Upper lobe of left lung (tissue), 6 donors: ENCODE measurements at regions not wholly inside any gene's neighbourhood (a gene's known extent, or its start where the extent isn't known, plus 50 kb on each side); places are given as distances from the start of the nearest gene placed in this dataset.

Experiments
- ATAC-seq, 2 donors: fragments of 200-7000 bp; cut with Tn5 transposase; one replicate each; pipeline ENCODE4 v1.9.1; 2022; ENCODE audit warnings: mild to moderate bottlenecking in 2 of 2, moderate library complexity in 2 of 2; ENCODE audit not compliant: low FRiP score in 2 of 2
- DNase-seq, 2 donors: peaks; one replicate each; pipeline ENCODE4 v3.0.0-alpha.2; 2019 to 2020
- H3K27ac ChIP-seq, 4 donors: fragments of 200-600 bp; sonication (generic); one replicate each; pipeline ENCODE4 v1.5.1; 2016 to 2019
- H3K27me3 ChIP-seq, 4 donors: fragments of 200-600 bp; sonication (generic); one replicate each; pipeline ENCODE4 v1.5.1; 2017 to 2019
- H3K36me3 ChIP-seq, 4 donors: fragments of 200-600 bp; sonication (generic); one replicate each; pipeline ENCODE4 v1.5.1; 2016 to 2019
- H3K4me1 ChIP-seq, 4 donors: fragments of 200-600 bp; sonication (generic); one replicate each; pipeline ENCODE4 v1.5.1; 2018 to 2019
- H3K4me3 ChIP-seq, 4 donors: fragments of 200-600 bp; sonication (generic); one replicate each; pipeline ENCODE4 v1.5.1; 2017 to 2019; ENCODE audit warnings: mild to moderate bottlenecking in 2 of 4, moderate library complexity in 1 of 4
- H3K9me3 ChIP-seq, 4 donors: fragments of 200-600 bp; sonication (generic); one replicate each; pipeline ENCODE4 v1.5.1; 2018 to 2019
- CTCF ChIP-seq, 6 experiments: fragments of 450-650 bp in 4 of 6; fragments of 200-600 bp in 2 of 6; sonication (generic) in 2 of 6; IDR thresholded peaks; one replicate each; pipeline ENCODE4 v1.5.1; 2016 to 2019; ENCODE audit warnings: antibody characterized with exemption in 6 of 6
- EP300 ChIP-seq, 4 donors: sonication (generic); formaldehyde crosslinking; IDR thresholded peaks; one replicate each; pipeline ENCODE4 v1.5.1; 2017; ENCODE audit warnings: antibody characterized with exemption in 4 of 4, control low read depth in 2 of 4
- POLR2A ChIP-seq, 4 donors: fragments of 450-650 bp; IDR thresholded peaks; one replicate each; pipeline ENCODE4 v1.5.1; 2016 to 2017; ENCODE audit warnings: antibody characterized with exemption in 4 of 4, mild to moderate bottlenecking in 2 of 4
- POLR2AphosphoS5 ChIP-seq, 2 donors: sonication (generic); formaldehyde crosslinking; IDR thresholded peaks; one replicate each; pipeline ENCODE4 v1.5.1; 2017; ENCODE audit warnings: antibody characterized with exemption in 2 of 2
- WGBS, 2 donors: methylation state at CpG; one replicate each; pipeline ENCODE4 v1.1.5; 2017 to 2018; 5-methylcytosine and 5-hydroxymethylcytosine counted together
- donor health status: DM: no; HTN: no; CAD: no; lungs with moderate emphysema.
- donor health status: DM: no; HTN: yes; CAD: no; lungs with severe emphysema.

GRCh38 chr15:81612631-81613030 lies 238.6 kb upstream of the TMC3 start:
- ATAC-seq (no peak), DNase-seq (no peak)
- no peak overlapping the region for H3K27ac ChIP-seq
- no peaks in the 10 kb centered on the region for H3K9me3 ChIP-seq
- 75 to 77% methylated on average over 2 of the region's 2 CpGs for WGBS, 2 donors
- H3K4me3 ChIP-seq, result no peak overlapping the region
- TF ChIP-seq POLR2A (IDR thresholded peaks at IDR 0.05), result no peak
- no peak for TF ChIP-seq EP300 (IDR thresholded peaks at IDR 0.05)
- TF ChIP-seq POLR2AphosphoS5 (IDR thresholded peaks at IDR 0.05), result no peak
- TF ChIP-seq CTCF (IDR thresholded peaks at IDR 0.05), result no peak
- H3K27me3 ChIP-seq, result no peaks in the 10 kb centered on the region
- H3K36me3 ChIP-seq, result no peaks in the 10 kb centered on the region
- no peaks in the 10 kb centered on the region for H3K4me1 ChIP-seq

DNA sequence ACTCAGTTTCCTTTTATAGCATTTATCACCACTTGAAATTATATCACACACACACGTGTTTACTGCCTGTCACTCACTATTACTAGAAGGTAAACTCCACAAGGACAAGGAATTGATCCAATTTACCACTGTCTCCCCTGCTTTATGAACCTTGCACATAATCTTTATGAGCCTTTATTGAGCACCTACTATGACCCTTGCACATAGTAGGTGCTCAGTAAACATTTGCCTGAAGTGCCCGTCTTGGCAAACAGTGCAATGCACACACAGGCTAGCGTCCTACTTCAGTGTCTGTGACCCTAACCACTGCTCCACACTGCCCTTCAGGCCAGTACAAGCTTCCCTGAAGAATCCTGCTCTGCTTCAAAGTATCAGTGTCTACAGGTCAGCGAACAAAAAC lies 237.7 kb upstream of the TMC3 start:
- DNase-seq (no peak), ATAC-seq (no peak)
- H3K27me3 ChIP-seq, result no peaks in the 10 kb centered on the region
- no peaks in the 10 kb centered on the region for H3K4me1 ChIP-seq
- H3K4me3 ChIP-seq, result no peak overlapping the region
- 68 to 82% methylated on average over 4 of the region's 4 CpGs for WGBS, 2 donors
- H3K27ac ChIP-seq, result no peak overlapping the region
- no peak for TF ChIP-seq POLR2AphosphoS5 (IDR thresholded peaks at IDR 0.05)
- TF ChIP-seq CTCF (IDR thresholded peaks at IDR 0.05), result no peak
- no peak for TF ChIP-seq EP300 (IDR thresholded peaks at IDR 0.05)
- no peak for TF ChIP-seq POLR2A (IDR thresholded peaks at IDR 0.05)
- no peaks in the 10 kb centered on the region for H3K9me3 ChIP-seq
- no peaks in the 10 kb centered on the region for H3K36me3 ChIP-seq

DNA sequence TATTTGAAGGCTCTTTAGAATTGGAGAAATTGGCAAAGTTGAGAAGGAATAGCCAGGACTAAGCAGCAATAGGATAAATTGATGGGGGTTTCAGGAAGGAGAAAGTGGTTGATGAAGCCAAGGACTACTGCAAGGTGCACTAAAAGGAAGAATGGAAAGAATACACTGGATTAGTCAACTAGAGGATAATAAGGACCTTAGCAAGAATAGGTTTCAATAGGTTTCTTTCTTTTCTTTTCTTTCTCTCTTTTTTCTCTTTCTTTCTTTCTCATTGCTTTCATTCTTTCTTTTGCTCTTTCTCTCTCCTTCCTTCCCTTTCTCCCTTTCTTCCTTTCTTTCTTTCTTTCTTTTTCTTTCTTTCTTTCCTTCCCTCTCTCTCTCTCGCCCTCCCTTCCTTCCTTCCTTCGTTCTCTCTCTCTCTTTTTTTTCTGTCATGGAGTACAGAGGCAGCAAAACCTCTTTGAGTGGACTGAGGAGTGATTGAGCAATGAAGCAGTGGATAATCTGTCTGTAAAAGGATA lies 234.4 kb upstream of the TMC3 start:
- Histone ChIP-seq H3K4me3 (no peak overlapping the region), H3K4me1 (no peaks in the 10 kb centered on the region), H3K27ac (no peak overlapping the region), H3K9me3 (no peaks in the 10 kb centered on the region), H3K27me3 (no peaks in the 10 kb centered on the region), H3K36me3 (no peaks in the 10 kb centered on the region)
- ATAC-seq (no peak), DNase-seq (no peak)
- 58 to 60% methylated on average over 2 of the region's 2 CpGs for WGBS, 2 donors
- TF ChIP-seq EP300 (IDR thresholded peaks at IDR 0.05), result no peak
- TF ChIP-seq CTCF (IDR thresholded peaks at IDR 0.05), result no peak
- TF ChIP-seq POLR2AphosphoS5 (IDR thresholded peaks at IDR 0.05), result no peak
- no peak for TF ChIP-seq POLR2A (IDR thresholded peaks at IDR 0.05)

GRCh38 chr15:81604713-81605112 lies 230.7 kb upstream of the TMC3 start:
- H3K4me1 ChIP-seq, result no peaks in the 10 kb centered on the region
- ATAC-seq (no peak), DNase-seq (no peak)
- no peak overlapping the region for H3K4me3 ChIP-seq
- 64 to 72% methylated on average over 5 of the region's 5 CpGs for WGBS, 2 donors
- H3K9me3 ChIP-seq, result peaks cover 7 to 21% (median 12%) of the 10 kb centered on the region in 4 donors
- H3K36me3 ChIP-seq, result no peaks in the 10 kb centered on the region
- TF ChIP-seq EP300 (IDR thresholded peaks at IDR 0.05) (no peak), CTCF (IDR thresholded peaks at IDR 0.05) (no peak), POLR2A (IDR thresholded peaks at IDR 0.05) (no peak), POLR2AphosphoS5 (IDR thresholded peaks at IDR 0.05) (no peak)
- no peak overlapping the region for H3K27ac ChIP-seq
- H3K27me3 ChIP-seq, result no peaks in the 10 kb centered on the region

DNA sequence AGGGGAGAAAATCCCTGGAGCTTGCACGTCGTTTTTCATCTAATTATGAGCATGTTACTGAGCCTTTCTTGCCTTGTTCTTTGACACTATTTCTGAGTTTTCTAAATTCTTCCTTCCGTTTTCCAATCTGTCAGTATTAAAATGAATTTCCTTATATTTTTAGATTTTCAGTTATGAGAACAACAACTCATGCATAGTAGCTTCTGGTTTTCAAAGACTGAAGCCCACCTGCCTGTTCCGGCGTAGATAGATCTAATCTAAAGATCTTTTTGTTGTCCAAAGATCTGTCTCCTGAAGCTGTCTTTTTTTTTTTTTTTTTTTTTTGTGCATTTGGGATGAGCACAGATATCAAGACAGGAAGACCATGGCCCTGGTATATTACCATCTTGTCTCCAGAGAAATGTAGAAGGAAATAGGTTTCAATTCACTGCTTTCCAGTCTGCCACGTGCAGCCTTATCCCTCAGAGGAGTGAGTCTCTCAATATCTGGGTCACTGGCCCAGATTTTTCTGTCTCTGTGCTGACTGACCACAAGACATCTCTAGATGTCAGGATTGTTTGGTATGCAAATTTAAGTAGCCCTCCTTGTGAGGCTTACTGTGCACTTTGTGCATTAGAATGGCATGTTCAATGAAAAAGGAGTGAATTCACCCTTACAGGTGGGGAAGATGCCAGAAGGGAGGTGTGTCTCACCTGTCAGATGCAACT lies 222.3 kb upstream of the TMC3 start:
- H3K4me1 ChIP-seq, result no peaks in the 10 kb centered on the region
- peaks cover 5 to 14% (median 9%) of the 10 kb centered on the region in 4 donors for H3K9me3 ChIP-seq
- no peaks in the 10 kb centered on the region for H3K36me3 ChIP-seq
- TF ChIP-seq POLR2A (IDR thresholded peaks at IDR 0.05) (no peak), POLR2AphosphoS5 (IDR thresholded peaks at IDR 0.05) (no peak), EP300 (IDR thresholded peaks at IDR 0.05) (no peak), CTCF (IDR thresholded peaks at IDR 0.05) (no peak)
- WGBS, 2 donors, result 70 to 77% methylated on average over 6 of the region's 6 CpGs
- H3K27ac ChIP-seq, result no peak overlapping the region
- no peaks in the 10 kb centered on the region for H3K27me3 ChIP-seq
- ATAC-seq (no peak), DNase-seq (no peak)
- H3K4me3 ChIP-seq, result no peak overlapping the region
